HEK293 (cell line): ENCODE measurements at regions not wholly inside any gene's neighbourhood (a gene's known extent, or its start where the extent isn't known, plus 50 kb on each side); places are given as distances from the start of the nearest gene placed in this dataset.

Experiments
- CTCF ChIA-PET: fragments of 350-600 bp; formaldehyde crosslinking; extraction: SDS; loops from one replicate; lab custom pipeline; 2021; ENCODE audit warnings: antibody characterized with exemption; lab: Yijun Ruan, JAX
- POLR2A ChIA-PET: fragments of 300-600 bp; formaldehyde crosslinking; extraction: SDS; loops from one replicate; lab custom pipeline; 2020; ENCODE audit warnings: antibody characterized with exemption, inconsistent platforms; lab: Yijun Ruan, JAX
- H3K27ac ChIP-seq: fragments of 200-500 bp; sonication (Bioruptor generic); 2 replicates; pipeline ENCODE4 v1.5.1; 2014; ENCODE audit warnings: low read depth, low read length, control low read depth, inconsistent platforms; ENCODE audit errors: extremely low read depth
- H3K36me3 ChIP-seq, 2 experiments: fragments of 200-500 bp in 1 of 2; sonication (Bioruptor generic) in 1 of 2; 1 replicate in 1 of 2; 2 replicates in 1 of 2; pipeline ENCODE4 v1.5.1; 2014 to 2017; ENCODE audit warnings: inconsistent platforms in 2 of 2, low read length in 2 of 2; ENCODE audit not compliant: control insufficient read depth in 2 of 2, insufficient read depth in 1 of 2
- H3K4me1 ChIP-seq: fragments of 200-500 bp; sonication (Bioruptor generic); 2 replicates; pipeline ENCODE4 v1.5.1; 2014; ENCODE audit warnings: mild to moderate bottlenecking, low read length, inconsistent platforms; ENCODE audit not compliant: control insufficient read depth, insufficient read depth
- H3K4me3 ChIP-seq: 2 replicates; pipeline ENCODE4 v1.5.1; 2011; ENCODE audit warnings: low read depth, mild to moderate bottlenecking, control low read depth, low read length, moderate library complexity
- H3K9me3 ChIP-seq: fragments of 200-500 bp; sonication (Bioruptor generic); 2 replicates; pipeline ENCODE4 v1.5.1; 2014; ENCODE audit warnings: low read depth, low read length, inconsistent platforms; ENCODE audit not compliant: control insufficient read depth, insufficient read depth
- AEBP2 ChIP-seq: fragments of 450-650 bp; formaldehyde crosslinking; IDR thresholded peaks from 2 replicates; pipeline ENCODE4 v1.5.1; 2016; ENCODE audit warnings: missing biosample characterization, missing genetic modification characterization, borderline replicate concordance
- KLF7 ChIP-seq: fragments of 450-650 bp; formaldehyde crosslinking; IDR thresholded peaks from 2 replicates; pipeline ENCODE4 v1.5.1; 2016; ENCODE audit warnings: missing biosample characterization, missing genetic modification characterization, borderline replicate concordance
- MZF1 ChIP-seq: fragments of 450-650 bp; formaldehyde crosslinking; IDR thresholded peaks from 2 replicates; pipeline ENCODE4 v1.5.1; 2017; ENCODE audit warnings: missing biosample characterization, missing genetic modification characterization, borderline replicate concordance
- RBAK ChIP-seq: fragments of 450-650 bp; formaldehyde crosslinking; IDR thresholded peaks from 2 replicates; pipeline ENCODE4 v1.5.1; 2016; ENCODE audit warnings: missing biosample characterization, missing genetic modification characterization
- SP7 ChIP-seq: fragments of 450-650 bp; formaldehyde crosslinking; IDR thresholded peaks from 2 replicates; pipeline ENCODE4 v1.5.1; 2016; ENCODE audit warnings: missing biosample characterization, missing genetic modification characterization
- ZNF175 ChIP-seq: fragments of 450-650 bp; formaldehyde crosslinking; IDR thresholded peaks from 2 replicates; pipeline ENCODE4 v1.5.1; 2016; ENCODE audit warnings: missing biosample characterization, missing genetic modification characterization
- ZNF214 ChIP-seq: fragments of 450-650 bp; formaldehyde crosslinking; IDR thresholded peaks from 2 replicates; pipeline ENCODE4 v1.5.1; 2017; ENCODE audit warnings: missing biosample characterization, mild to moderate bottlenecking, missing genetic modification characterization, borderline replicate concordance
- ZNF280C ChIP-seq: fragments of 450-650 bp; formaldehyde crosslinking; IDR thresholded peaks from 2 replicates; pipeline ENCODE4 v1.5.1; 2016; ENCODE audit warnings: missing biosample characterization, missing genetic modification characterization
- ZNF311 ChIP-seq: fragments of 450-650 bp; formaldehyde crosslinking; IDR thresholded peaks from 2 replicates; pipeline ENCODE4 v1.5.1; 2017; ENCODE audit warnings: missing biosample characterization, missing genetic modification characterization, borderline replicate concordance
- ZNF404 ChIP-seq: fragments of 450-650 bp; formaldehyde crosslinking; IDR thresholded peaks from 2 replicates; pipeline ENCODE4 v1.5.1; 2017; ENCODE audit warnings: missing biosample characterization, missing genetic modification characterization
- ZNF416 ChIP-seq: fragments of 450-650 bp; formaldehyde crosslinking; IDR thresholded peaks from 2 replicates; pipeline ENCODE4 v1.5.1; 2016; ENCODE audit warnings: missing biosample characterization, missing genetic modification characterization
- ZNF514 ChIP-seq: fragments of 450-650 bp; formaldehyde crosslinking; IDR thresholded peaks from 2 replicates; pipeline ENCODE4 v1.5.1; 2016; ENCODE audit warnings: missing biosample characterization, missing genetic modification characterization
- ZNF701 ChIP-seq: fragments of 450-650 bp; formaldehyde crosslinking; IDR thresholded peaks from 2 replicates; pipeline ENCODE4 v1.5.1; 2016; ENCODE audit warnings: missing biosample characterization, missing genetic modification characterization
- ZNF747 ChIP-seq: fragments of 450-650 bp; formaldehyde crosslinking; IDR thresholded peaks from 2 replicates; pipeline ENCODE4 v1.5.1; 2016; ENCODE audit warnings: missing biosample characterization, missing genetic modification characterization
- ZNF785 ChIP-seq: fragments of 450-650 bp; formaldehyde crosslinking; IDR thresholded peaks from 2 replicates; pipeline ENCODE4 v1.5.1; 2016; ENCODE audit warnings: missing biosample characterization, missing genetic modification characterization

GRCh38 chr13:65035302-65035701, 2194.8 kb downstream of the PCDH9 start:
- H3K4me3 ChIP-seq = no peak overlapping the region
- no peaks in the 10 kb centered on the region for H3K36me3 ChIP-seq
- ChIA-PET POLR2A (no interaction called here), CTCF (no interaction called here)
- no peaks in the 10 kb centered on the region for H3K4me1 ChIP-seq
- no peaks in the 10 kb centered on the region for H3K9me3 ChIP-seq
- H3K27ac ChIP-seq = no peak overlapping the region
- no peak for TF ChIP-seq KLF7
- no peak for TF ChIP-seq ZNF404
- no peak for TF ChIP-seq ZNF280C
- no peak for TF ChIP-seq ZNF175 (tag by site-specific recombination)
- TF ChIP-seq ZNF416 (tag by site-specific recombination) = no peak
- TF ChIP-seq ZNF214 (tag by site-specific recombination) = no peak

GRCh38 chr13:65034266-65034665, 2195.9 kb downstream of the PCDH9 start:
- H3K4me1 ChIP-seq = no peaks in the 10 kb centered on the region
- no peak overlapping the region for H3K27ac ChIP-seq
- TF ChIP-seq ZNF701 (tag by site-specific recombination) (no peak), AEBP2 (tag by site-specific recombination) (no peak), SP7 (no peak)
- no peak overlapping the region for H3K4me3 ChIP-seq
- H3K36me3 ChIP-seq = no peaks in the 10 kb centered on the region
- CTCF ChIA-PET = no interaction called here
- POLR2A ChIA-PET = no interaction called here
- no peaks in the 10 kb centered on the region for H3K9me3 ChIP-seq

GRCh38 chr13:65032825-65033224, 2197.3 kb downstream of the PCDH9 start:
- no peaks in the 10 kb centered on the region for H3K9me3 ChIP-seq
- H3K27ac ChIP-seq = no peak overlapping the region
- H3K36me3 ChIP-seq = no peaks in the 10 kb centered on the region
- no peak overlapping the region for H3K4me3 ChIP-seq
- POLR2A ChIA-PET = no interaction called here
- H3K4me1 ChIP-seq = no peaks in the 10 kb centered on the region
- CTCF ChIA-PET = no interaction called here
- TF ChIP-seq ZNF747 = no peak
- no peak for TF ChIP-seq RBAK (tag by site-specific recombination)
- no peak for TF ChIP-seq MZF1 (tag by site-specific recombination)
- no peak for TF ChIP-seq ZNF311 (tag by site-specific recombination)
- no peak for TF ChIP-seq ZNF785 (tag by site-specific recombination)

GRCh38 chr13:65028101-65028500, 2202.0 kb downstream of the PCDH9 start:
- ChIA-PET CTCF (no interaction called here), POLR2A (no interaction called here)
- H3K4me3 ChIP-seq = no peak overlapping the region
- H3K27ac ChIP-seq = no peak overlapping the region
- TF ChIP-seq ZNF514 (tag by site-specific recombination) = no peak
- H3K4me1 ChIP-seq = no peaks in the 10 kb centered on the region
- no peaks in the 10 kb centered on the region for H3K9me3 ChIP-seq
- H3K36me3 ChIP-seq = no peaks in the 10 kb centered on the region
